ENCODE measurements at regions not wholly inside any gene's neighbourhood (a gene's known extent, or its start where the extent isn't known, plus 50 kb on each side); places are given as distances from the start of the nearest gene placed in this dataset.

DNA sequence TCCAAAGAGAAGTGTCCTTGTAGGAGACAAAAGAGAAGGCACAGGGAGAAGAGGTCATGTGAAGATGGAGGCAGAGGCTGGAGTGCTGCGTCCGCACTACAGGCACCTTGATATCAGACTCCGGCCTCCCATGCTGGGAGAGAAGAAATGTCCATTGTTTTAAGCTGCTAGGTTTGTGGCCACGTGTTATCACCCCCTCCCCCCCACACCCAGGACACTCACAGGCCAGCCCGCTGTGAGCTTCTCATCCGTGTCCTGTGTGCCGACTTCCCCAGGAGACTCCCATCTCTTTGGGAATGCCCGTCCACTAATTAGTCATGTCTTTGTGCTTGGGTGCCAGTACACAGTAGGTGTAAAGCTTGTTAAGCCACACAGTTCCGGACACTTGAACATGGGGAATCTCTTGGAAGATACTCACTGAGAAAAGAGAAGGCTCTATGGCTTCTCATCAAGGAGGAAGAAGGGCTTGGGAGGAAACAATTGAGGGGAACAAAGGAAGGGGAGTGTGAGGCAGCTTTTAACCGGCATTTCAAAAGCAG lies 1234.7 kb downstream of the TBC1D22A start:
- TF ChIP-seq, protein P1, sequence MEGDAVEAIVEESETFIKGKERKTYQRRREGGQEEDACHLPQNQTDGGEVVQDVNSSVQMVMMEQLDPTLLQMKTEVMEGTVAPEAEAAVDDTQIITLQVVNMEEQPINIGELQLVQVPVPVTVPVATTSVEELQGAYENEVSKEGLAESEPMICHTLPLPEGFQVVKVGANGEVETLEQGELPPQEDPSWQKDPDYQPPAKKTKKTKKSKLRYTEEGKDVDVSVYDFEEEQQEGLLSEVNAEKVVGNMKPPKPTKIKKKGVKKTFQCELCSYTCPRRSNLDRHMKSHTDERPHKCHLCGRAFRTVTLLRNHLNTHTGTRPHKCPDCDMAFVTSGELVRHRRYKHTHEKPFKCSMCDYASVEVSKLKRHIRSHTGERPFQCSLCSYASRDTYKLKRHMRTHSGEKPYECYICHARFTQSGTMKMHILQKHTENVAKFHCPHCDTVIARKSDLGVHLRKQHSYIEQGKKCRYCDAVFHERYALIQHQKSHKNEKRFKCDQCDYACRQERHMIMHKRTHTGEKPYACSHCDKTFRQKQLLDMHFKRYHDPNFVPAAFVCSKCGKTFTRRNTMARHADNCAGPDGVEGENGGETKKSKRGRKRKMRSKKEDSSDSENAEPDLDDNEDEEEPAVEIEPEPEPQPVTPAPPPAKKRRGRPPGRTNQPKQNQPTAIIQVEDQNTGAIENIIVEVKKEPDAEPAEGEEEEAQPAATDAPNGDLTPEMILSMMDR (IDR thresholded peaks at IDR 0.05; ENCODE audit: low read depth, low read length, poor library complexity, severe bottlenecking), result no peak
- no peak for TF ChIP-seq EZH2phosphoT487 (IDR thresholded peaks at IDR 0.05; ENCODE audit: borderline replicate concordance, low read length)
